Vagina (tissue), 2 donors: ENCODE measurements at regions not wholly inside any gene's neighbourhood (a gene's known extent, or its start where the extent isn't known, plus 50 kb on each side); places are given as distances from the start of the nearest gene placed in this dataset.

ENCODE experiments used
- DNase-seq, 2 donors: peaks; one replicate each; pipeline ENCODE4 v3.0.0-alpha.2; 2017; ENCODE audit errors: extremely low spot score in 2 of 2
- H3K27ac ChIP-seq: fragments of 200-600 bp; sonication (generic); one replicate; pipeline ENCODE4 v1.5.1; 2019
- H3K27me3 ChIP-seq: fragments of 200-600 bp; sonication (generic); one replicate; pipeline ENCODE4 v1.5.1; 2019
- H3K36me3 ChIP-seq, 2 donors: fragments of 200-600 bp; sonication (generic); one replicate each; pipeline ENCODE4 v1.5.1; 2017 to 2019
- H3K4me1 ChIP-seq: fragments of 200-600 bp; sonication (generic); one replicate; pipeline ENCODE4 v1.5.1; 2019
- H3K4me3 ChIP-seq, 2 donors: fragments of 200-600 bp; sonication (generic); 1 replicate in 1 of 2; 2 replicates in 1 of 2; pipeline ENCODE4 v1.5.1; 2016 to 2019
- H3K9me3 ChIP-seq: fragments of 200-600 bp; sonication (generic); one replicate; pipeline ENCODE4 v1.5.1; 2019
- CTCF ChIP-seq, 3 experiments: fragments of 450-650 bp in 2 of 3; fragments of 200-600 bp in 1 of 3; sonication (generic) in 1 of 3; IDR thresholded peaks; one replicate each; pipeline ENCODE4 v1.5.1; 2017 to 2019; ENCODE audit warnings: antibody characterized with exemption in 3 of 3, mild to moderate bottlenecking in 2 of 3, moderate library complexity in 2 of 3
- POLR2A ChIP-seq, 2 donors: fragments of 450-650 bp; IDR thresholded peaks; one replicate each; pipeline ENCODE4 v1.6.1; 2017; ENCODE audit warnings: antibody characterized with exemption in 2 of 2, mild to moderate bottlenecking in 2 of 2, moderate library complexity in 2 of 2
- POLR2AphosphoS5 ChIP-seq, 2 donors: sonication (generic); formaldehyde crosslinking; IDR thresholded peaks; one replicate each; pipeline ENCODE4 v1.9.0; 2017; ENCODE audit warnings: antibody characterized with exemption in 2 of 2, mild to moderate bottlenecking in 2 of 2, low read depth in 1 of 2; ENCODE audit not compliant: insufficient read depth in 1 of 2
- intact Hi-C: fragments of 100-400 bp; cut with DNase I; formaldehyde crosslinking; loops from one replicate; pipeline ENCODE4 v1.15.1; 2023

GRCh38 chr5:173673295-173674101, 57.0 kb upstream of the BOD1 start:
- DNase-seq = no peak
- H3K4me1 ChIP-seq = peaks cover 15% of the 10 kb centered on the region
- H3K27ac ChIP-seq = no peak overlapping the region

DNA sequence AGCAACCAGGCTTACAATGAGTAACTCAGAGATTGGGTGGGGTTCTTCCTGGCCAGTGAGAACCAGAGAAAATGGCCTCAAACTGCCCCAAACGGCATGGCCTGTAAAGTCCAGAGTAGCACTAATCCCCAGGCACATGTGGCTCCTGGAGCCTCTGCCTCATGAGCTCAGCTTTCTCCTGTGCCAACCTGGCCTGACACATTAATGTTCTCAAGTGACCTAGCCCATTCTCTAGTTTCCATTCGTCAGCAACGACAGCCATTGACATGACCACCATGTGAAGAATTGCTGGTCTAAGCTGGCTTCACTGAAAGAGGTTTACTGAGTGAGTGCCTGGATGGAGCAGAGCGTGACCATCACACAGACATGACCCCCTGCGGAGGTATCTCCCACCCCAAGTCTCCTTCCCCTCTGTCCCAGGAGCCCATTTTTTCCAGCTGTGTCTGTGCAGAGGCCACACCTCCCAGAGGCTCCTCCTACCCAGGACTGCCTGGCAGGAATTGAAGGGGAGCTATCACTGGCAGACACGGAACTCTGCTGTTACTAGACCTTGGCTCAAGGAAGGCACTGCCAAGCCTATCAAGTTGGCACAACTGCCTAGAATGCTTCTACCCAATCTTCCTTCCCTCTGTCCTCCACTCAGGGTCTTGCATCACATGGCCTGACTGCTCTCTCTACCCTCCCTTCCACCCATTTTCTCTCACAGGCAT, 59.0 kb upstream of the BOD1 start:
- Histone ChIP-seq H3K27ac (no peak overlapping the region), H3K36me3 (no peaks in the 10 kb centered on the region), H3K9me3 (peaks cover 3% of the 10 kb centered on the region), H3K4me1 (peaks cover 7% of the 10 kb centered on the region), H3K4me3 (no peak overlapping the region), H3K27me3 (no peaks in the 10 kb centered on the region)
- no peak for TF ChIP-seq CTCF (IDR thresholded peaks at IDR 0.05)
- no peak for TF ChIP-seq POLR2A (IDR thresholded peaks at IDR 0.05)
- TF ChIP-seq POLR2AphosphoS5 (IDR thresholded peaks at IDR 0.05; ENCODE audit: insufficient read depth in 1 of 2, low read depth in 1 of 2) = no peak
- intact Hi-C loops = no loop called here
- no peak for DNase-seq

More at GRCh38 chr5:173673295-173674101, 57.0 kb upstream of the BOD1 start:
- TF ChIP-seq POLR2A (IDR thresholded peaks at IDR 0.05) (no peak), POLR2AphosphoS5 (IDR thresholded peaks at IDR 0.05; ENCODE audit: insufficient read depth in 1 of 2, low read depth in 1 of 2) (no peak), CTCF (IDR thresholded peaks at IDR 0.05) (no peak)
- Histone ChIP-seq H3K4me3 (no peak overlapping the region), H3K9me3 (peaks cover 3% of the 10 kb centered on the region), H3K27me3 (no peaks in the 10 kb centered on the region), H3K36me3 (no peaks in the 10 kb centered on the region)
- intact Hi-C loops = no loop called here

GRCh38 chr5:173676375-173676774, 59.9 kb upstream of the BOD1 start:
- no peak for DNase-seq
- H3K9me3 ChIP-seq = peaks cover 3% of the 10 kb centered on the region
- H3K4me1 ChIP-seq = no peaks in the 10 kb centered on the region
- no peak overlapping the region for H3K27ac ChIP-seq
- H3K4me3 ChIP-seq = no peak overlapping the region
- TF ChIP-seq POLR2A (IDR thresholded peaks at IDR 0.05) (no peak), CTCF (IDR thresholded peaks at IDR 0.05) (no peak), POLR2AphosphoS5 (IDR thresholded peaks at IDR 0.05; ENCODE audit: insufficient read depth in 1 of 2, low read depth in 1 of 2) (no peak)
- intact Hi-C loops = no loop called here
- H3K36me3 ChIP-seq = no peaks in the 10 kb centered on the region
- no peaks in the 10 kb centered on the region for H3K27me3 ChIP-seq

DNA sequence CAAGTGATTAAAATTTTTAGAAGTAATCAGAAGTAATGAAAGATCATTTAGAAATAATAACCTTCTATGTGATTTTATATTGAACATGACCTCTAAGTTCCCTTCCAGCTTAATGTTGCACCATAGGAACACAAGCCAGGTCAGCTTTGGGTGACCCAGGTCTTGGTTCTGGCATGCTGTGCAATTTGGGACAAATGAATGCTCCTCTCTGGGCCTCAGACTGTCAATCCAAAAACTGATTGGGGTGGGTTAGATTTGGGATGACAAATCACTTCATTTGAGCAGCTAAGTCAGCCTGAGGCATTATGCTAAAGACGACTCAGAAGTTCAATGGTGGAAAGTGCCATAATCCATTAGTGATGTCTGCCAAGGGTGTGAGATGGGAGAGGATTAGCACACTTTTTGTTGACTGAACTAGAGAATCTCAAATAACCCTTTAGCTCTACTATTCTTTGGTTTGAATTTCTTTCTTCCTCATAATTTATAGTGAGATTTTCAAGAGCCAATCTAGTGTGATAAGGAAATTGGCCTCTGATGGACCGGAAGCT, 60.7 kb upstream of the BOD1 start:
- no peak for DNase-seq
- TF ChIP-seq POLR2AphosphoS5 (IDR thresholded peaks at IDR 0.05; ENCODE audit: insufficient read depth in 1 of 2, low read depth in 1 of 2) = no peak
- no peak for TF ChIP-seq CTCF (IDR thresholded peaks at IDR 0.05)
- Histone ChIP-seq H3K4me1 (no peaks in the 10 kb centered on the region), H3K27ac (no peak overlapping the region), H3K9me3 (peaks cover 3% of the 10 kb centered on the region), H3K4me3 (no peak overlapping the region), H3K27me3 (no peaks in the 10 kb centered on the region), H3K36me3 (no peaks in the 10 kb centered on the region)
- intact Hi-C loops = no loop called here
